Skeletal muscle satellite cell (primary cell): ENCODE measurements at regions not wholly inside any gene's neighbourhood (a gene's known extent, or its start where the extent isn't known, plus 50 kb on each side); places are given as distances from the start of the nearest gene placed in this dataset.

Experiments
- H3K27me3 ChIP-seq: 2 replicates; pipeline ENCODE4 v1.7.0; 2013; ENCODE audit warnings: low read length; ENCODE audit not compliant: control insufficient read depth, insufficient read depth
- H3K36me3 ChIP-seq: 2 replicates; pipeline ENCODE4 v1.7.0; 2013; ENCODE audit warnings: mild to moderate bottlenecking, control low read depth, low read length; ENCODE audit not compliant: insufficient read depth
- H3K4me1 ChIP-seq: 2 replicates; pipeline ENCODE4 v1.7.0; 2013; ENCODE audit warnings: low read length; ENCODE audit not compliant: control insufficient read depth, insufficient read depth
- H3K4me2 ChIP-seq: 2 replicates; pipeline ENCODE4 v1.7.0; 2013; ENCODE audit warnings: mild to moderate bottlenecking, low read length
- H3K4me3 ChIP-seq: 2 replicates; pipeline ENCODE4 v1.7.0; 2013; ENCODE audit warnings: low read length
- H3K9ac ChIP-seq: 2 replicates; pipeline ENCODE4 v1.7.0; 2013; ENCODE audit warnings: mild to moderate bottlenecking, low read depth, low read length, moderate library complexity
- H3K9me3 ChIP-seq: replicated peaks from 2 replicates; pipeline ENCODE4 v1.7.0; 2013; ENCODE audit warnings: mild to moderate bottlenecking, control low read depth, low read length

DNA sequence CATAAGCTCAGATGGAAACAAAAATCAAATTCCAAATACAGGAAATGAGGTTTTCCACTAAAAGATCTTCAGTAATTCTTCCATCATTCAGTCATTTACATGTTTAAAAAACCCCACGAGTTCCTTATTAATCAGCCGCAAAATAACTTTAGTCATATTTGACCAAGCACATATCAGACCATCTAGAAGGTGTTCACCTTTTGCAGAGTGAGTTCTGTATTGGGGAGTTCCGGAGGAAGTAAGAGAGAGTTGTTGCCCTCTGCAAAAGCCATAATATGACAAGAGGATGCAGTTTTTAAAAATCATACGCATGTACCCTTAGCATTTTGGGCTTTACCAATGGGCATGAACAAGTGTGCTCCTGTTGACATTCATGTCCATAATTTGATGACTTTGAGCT lies 61.6 kb downstream of the CCR1 start:
- Histone ChIP-seq H3K36me3 (no peaks in the 10 kb centered on the region), H3K9me3 (no peaks in the 10 kb centered on the region), H3K27me3 (peaks cover 14% of the 10 kb centered on the region), H3K4me3 (no peak overlapping the region), H3K4me2 (no peak overlapping the region), H3K4me1 (no peaks in the 10 kb centered on the region), H3K9ac (no peak overlapping the region)

DNA sequence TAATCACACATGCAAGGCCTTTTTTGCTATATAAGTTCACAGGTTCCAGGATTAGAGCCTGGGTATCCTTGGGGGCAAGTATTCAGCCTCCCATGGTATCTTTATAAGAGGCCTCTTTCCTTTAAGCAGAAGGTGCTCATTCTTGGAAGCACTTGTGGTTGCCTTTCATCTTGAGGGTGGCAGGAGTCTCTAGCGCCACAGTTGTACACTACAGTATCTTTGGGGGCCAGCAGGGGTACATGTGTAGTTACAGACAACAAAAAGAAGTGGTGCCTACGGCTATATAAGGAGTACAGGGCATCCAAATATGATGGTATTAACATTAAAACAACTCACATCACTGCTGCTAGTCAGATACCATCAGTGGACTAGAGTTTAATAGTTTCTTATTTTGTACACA lies 62.1 kb downstream of the CCR1 start:
- H3K9me3 ChIP-seq: no peaks in the 10 kb centered on the region

DNA sequence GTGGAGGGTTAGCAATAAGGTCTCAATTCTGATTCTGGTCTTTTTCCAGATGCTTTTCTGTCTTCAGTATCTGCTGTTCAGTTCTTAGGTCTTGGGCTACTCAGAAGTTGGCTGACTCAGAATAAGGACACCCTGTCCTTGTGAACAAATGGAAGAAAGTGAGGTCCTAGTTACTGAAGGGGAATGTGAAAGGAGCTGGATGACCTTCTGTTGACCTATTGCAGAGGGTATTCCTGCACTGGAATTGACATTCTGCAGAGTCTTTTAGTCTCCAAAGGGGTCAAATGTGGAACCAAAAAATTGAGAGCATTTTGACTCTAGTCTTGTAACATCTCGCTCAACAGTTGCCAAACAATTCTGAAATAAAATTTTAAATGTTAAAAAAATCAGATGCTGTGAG lies 63.0 kb downstream of the CCR1 start:
- no peaks in the 10 kb centered on the region for H3K9me3 ChIP-seq
- no peaks in the 10 kb centered on the region for H3K36me3 ChIP-seq
- H3K4me2 ChIP-seq: no peak overlapping the region
- H3K4me1 ChIP-seq: no peaks in the 10 kb centered on the region
- no peak overlapping the region for H3K9ac ChIP-seq
- peaks cover 14% of the 10 kb centered on the region for H3K27me3 ChIP-seq
- no peak overlapping the region for H3K4me3 ChIP-seq

More for the DNA sequence above, 62.1 kb downstream of the CCR1 start:
- Histone ChIP-seq H3K4me1 (no peaks in the 10 kb centered on the region), H3K9ac (no peak overlapping the region), H3K4me2 (no peak overlapping the region), H3K27me3 (peaks cover 14% of the 10 kb centered on the region), H3K36me3 (no peaks in the 10 kb centered on the region), H3K4me3 (no peak overlapping the region)

DNA sequence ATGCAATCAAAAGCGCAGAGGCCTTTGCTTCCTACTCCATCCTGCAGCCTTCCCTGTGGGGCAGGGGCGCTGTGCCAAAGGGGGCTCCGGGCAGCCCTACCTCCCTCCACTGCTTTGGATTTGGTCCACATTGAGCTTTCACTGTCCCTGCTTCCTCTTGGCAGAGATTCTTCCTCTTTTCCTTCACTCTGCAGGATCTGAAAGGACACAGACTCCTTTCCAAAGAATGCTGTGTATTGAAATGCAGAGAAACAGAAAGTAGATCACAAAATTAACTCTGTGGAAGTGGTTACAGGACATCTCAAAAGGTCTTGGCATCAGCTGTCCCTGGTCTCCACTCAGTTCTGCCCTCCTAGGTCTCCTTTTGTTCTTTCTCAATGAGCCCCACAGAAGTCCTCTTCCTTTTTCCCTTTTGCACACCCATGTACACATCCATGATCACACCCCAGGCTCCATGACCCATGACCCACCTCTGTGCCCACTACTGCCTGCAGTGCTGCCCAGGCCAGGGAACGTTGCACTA lies 64.1 kb downstream of the CCR1 start:
- Histone ChIP-seq H3K9me3 (no peaks in the 10 kb centered on the region), H3K9ac (no peak overlapping the region), H3K4me3 (no peak overlapping the region), H3K27me3 (peaks cover 14% of the 10 kb centered on the region), H3K4me2 (no peak overlapping the region), H3K4me1 (no peaks in the 10 kb centered on the region), H3K36me3 (no peaks in the 10 kb centered on the region)

DNA sequence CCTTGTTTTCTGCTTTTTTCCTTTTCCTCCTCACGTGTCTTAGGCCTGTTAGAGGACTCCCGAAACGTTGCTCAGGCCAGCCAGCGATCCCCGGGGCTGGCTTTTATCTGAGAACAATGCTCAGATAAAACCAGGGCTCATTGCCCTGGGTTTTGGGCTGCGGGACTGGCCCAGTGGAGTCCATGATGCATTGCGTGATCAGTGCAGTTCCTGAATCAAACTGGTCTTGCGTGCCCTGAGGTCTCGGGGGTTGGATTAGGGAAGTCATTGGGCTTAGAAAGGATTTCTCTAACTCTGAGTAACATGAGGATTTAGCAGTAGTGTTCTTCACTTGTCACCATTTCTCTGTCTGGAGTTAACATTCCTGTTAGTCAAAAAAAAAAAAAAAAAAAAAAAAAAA lies 66.3 kb downstream of the CCR1 start:
- no peaks in the 10 kb centered on the region for H3K36me3 ChIP-seq
- no peaks in the 10 kb centered on the region for H3K4me1 ChIP-seq
- no peak overlapping the region for H3K4me2 ChIP-seq
- peaks cover 10% of the 10 kb centered on the region for H3K27me3 ChIP-seq
- no peaks in the 10 kb centered on the region for H3K9me3 ChIP-seq
- no peak overlapping the region for H3K4me3 ChIP-seq
- H3K9ac ChIP-seq: no peak overlapping the region

DNA sequence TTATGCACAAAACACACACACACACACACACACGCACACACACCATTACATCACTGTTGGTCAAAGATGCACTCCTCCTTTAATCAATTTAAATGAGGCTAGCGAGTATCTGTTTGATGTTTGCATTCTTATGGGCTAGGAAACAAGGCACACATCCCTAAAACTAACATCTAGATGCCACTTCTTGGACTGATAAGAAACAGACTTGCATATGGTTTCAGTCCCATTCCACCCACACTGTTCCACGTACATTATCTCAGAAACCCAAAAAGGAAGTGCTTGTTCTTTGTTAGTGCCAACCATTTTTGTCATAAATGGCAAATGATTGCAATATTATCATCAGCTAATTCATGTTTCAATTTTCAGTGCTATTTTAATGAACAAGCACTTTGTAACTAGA lies 69.5 kb downstream of the CCR1 start:
- Histone ChIP-seq H3K4me2 (no peak overlapping the region), H3K4me3 (no peak overlapping the region), H3K27me3 (peaks cover 17% of the 10 kb centered on the region), H3K9me3 (no peaks in the 10 kb centered on the region), H3K4me1 (no peaks in the 10 kb centered on the region), H3K9ac (no peak overlapping the region), H3K36me3 (no peaks in the 10 kb centered on the region)

DNA sequence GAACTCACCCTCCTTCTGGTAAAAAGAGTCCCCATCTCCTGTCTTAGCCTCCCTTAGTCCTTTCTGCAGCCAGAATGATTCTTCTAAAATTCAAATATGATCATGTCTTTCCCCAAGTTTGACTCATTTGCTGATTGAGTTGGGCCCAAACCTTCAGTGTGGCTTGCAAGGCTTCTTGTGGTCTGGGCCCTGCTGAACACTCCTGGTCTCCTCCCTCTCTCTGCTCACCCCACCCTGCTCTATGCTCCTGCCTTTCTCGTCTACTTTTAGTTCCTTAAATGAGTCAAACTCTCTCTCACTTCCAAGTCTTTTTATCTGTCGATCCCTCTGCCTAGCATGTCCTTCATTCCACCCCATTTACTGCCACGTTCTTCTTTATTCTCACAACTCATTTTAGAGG lies 72.6 kb downstream of the CCR1 start:
- Histone ChIP-seq H3K4me3 (no peak overlapping the region), H3K36me3 (no peaks in the 10 kb centered on the region), H3K4me1 (no peaks in the 10 kb centered on the region), H3K9ac (no peak overlapping the region), H3K4me2 (no peak overlapping the region), H3K27me3 (peaks cover 23% of the 10 kb centered on the region), H3K9me3 (no peaks in the 10 kb centered on the region)

DNA sequence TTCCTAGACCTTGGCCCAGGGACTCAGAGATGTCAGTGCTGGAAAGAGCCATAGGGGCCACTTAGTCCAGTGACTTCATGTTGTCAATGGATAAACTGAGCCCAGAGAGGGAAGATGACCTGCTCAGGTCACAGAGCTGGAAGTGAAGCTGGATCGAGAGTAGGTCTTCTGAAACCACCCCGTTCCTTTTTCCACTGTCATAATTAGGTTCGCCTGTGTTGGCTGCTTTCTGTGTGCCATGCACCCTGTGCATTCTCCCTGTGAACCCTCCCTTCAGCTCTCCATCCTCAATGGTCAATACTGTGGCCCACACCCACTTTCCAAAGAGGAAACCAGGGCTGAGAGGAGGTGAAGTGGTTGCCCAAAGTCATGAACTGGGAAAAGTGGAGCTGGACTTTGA lies 74.8 kb downstream of the CCR1 start:
- Histone ChIP-seq H3K36me3 (no peaks in the 10 kb centered on the region), H3K9ac (no peak overlapping the region), H3K27me3 (peaks cover 23% of the 10 kb centered on the region), H3K4me3 (no peak overlapping the region), H3K4me2 (no peak overlapping the region), H3K9me3 (no peaks in the 10 kb centered on the region), H3K4me1 (peaks cover under 1% of the 10 kb centered on the region)

DNA sequence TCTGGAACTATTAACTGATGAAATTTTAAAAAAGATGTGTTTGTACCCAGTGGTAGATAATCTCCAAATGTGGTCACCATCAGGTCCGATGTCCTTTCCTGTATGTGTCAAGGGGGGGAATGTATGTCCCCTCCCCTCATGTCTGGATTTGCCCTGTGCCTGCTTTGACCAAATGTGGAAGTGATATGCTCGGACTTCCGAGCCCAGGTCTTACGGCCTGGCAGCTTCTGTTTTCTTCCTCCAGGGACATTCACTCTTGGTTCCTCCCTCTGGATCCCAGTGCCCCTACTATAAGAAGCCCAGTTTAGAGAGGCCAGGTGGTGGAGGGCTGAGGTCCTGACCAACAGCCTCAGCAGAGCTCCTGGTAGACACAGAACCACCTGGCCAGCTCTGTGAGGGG lies 75.5 kb downstream of the CCR1 start:
- Histone ChIP-seq H3K9ac (no peak overlapping the region), H3K36me3 (no peaks in the 10 kb centered on the region), H3K4me2 (no peak overlapping the region), H3K9me3 (no peaks in the 10 kb centered on the region), H3K27me3 (peaks cover 23% of the 10 kb centered on the region), H3K4me1 (peaks cover 7% of the 10 kb centered on the region), H3K4me3 (no peak overlapping the region)

DNA sequence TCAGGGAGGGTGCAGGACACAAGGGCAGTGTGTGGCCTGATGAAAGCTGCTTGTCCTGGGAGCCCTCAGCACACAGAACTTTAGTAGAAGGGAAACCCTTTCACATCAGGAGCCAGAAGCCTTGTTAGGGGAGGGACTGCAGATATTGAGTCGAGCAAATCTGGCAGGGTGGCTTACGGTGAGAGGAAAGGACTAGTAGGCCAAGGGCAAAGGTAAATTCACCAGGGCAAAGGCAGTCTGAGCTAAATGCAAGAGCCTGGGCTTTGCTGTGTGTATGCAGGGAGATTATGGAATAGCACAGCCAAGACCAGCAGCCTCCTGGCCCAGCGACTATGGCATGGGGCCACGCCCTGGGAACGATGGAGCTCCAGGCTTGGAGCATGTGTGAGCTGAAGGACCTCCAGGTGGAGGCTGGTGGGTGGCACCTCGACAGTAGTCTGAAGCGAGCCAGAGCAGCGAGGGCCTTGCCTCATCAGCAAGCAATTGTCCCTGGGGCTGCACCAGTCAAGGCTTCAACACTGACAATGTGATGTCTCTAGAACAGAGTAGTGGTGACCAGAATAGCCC lies 76.1 kb downstream of the CCR1 start:
- H3K4me2 ChIP-seq: no peak overlapping the region
- H3K4me1 ChIP-seq: peaks cover 11% of the 10 kb centered on the region
- H3K4me3 ChIP-seq: no peak overlapping the region
- peaks cover 23% of the 10 kb centered on the region for H3K27me3 ChIP-seq
- no peaks in the 10 kb centered on the region for H3K9me3 ChIP-seq
- H3K36me3 ChIP-seq: no peaks in the 10 kb centered on the region
- no peak overlapping the region for H3K9ac ChIP-seq

DNA sequence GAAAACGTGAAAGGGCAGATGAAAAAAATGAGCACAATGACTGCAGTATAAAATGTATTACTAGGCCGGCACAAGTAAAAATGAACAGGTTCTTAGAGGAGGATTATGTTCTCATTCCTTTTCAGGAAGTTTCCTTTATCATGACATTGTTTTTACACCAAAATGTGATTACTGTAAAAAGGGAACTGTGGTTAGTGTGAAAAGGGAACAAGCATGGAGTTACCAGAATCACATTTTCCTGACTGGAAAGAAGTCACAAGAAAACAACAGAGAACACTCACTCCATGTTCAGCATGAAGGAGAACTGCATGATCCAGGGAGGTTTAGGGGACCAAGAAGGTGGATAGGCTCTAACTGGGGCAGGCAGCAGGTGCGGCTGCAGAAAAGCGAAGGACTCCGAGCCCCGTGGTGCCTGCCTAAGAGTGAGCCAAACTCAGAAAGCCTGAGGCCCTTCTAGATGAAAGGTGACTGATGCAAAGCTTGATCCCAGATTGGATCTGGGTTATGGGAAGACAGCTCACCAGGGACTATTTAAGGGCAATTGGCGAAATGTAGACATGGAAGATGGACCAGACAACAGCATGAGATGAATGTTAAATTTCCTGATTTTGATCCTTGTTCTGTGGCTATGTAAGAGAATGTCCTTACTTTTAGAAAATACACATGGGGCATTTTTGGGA lies 77.3 kb downstream of the CCR1 start:
- H3K4me2 ChIP-seq: no peak overlapping the region
- peaks cover 11% of the 10 kb centered on the region for H3K4me1 ChIP-seq
- no peaks in the 10 kb centered on the region for H3K9me3 ChIP-seq
- peaks cover 23% of the 10 kb centered on the region for H3K27me3 ChIP-seq
- no peak overlapping the region for H3K4me3 ChIP-seq
- no peak overlapping the region for H3K9ac ChIP-seq
- H3K36me3 ChIP-seq: no peaks in the 10 kb centered on the region
